ENCODE measurements at regions not wholly inside any gene's neighbourhood (a gene's known extent, or its start where the extent isn't known, plus 50 kb on each side); places are given as distances from the start of the nearest gene placed in this dataset.
A peak's percentile ranks its signal among the peaks of the same experiment; 100 is the strongest.

DNA sequence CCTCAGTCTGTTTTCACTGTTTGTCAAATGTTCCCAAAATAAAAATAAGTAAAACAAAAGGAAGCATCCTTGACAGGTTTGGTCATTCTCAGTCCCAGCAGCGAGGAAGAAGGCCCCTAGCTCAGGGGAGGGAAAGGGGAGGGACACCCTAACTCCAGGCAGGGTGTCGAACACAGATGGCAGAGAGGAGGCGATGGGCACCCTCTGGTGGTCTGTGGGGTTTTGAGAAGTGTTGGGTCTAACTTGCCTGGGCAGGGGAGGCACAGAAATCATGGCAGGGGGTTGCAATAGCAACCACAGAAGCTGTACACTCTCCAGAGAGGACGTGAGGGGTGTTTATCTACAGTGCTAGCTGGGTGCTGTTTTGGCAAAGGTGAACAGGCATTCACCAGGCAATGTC, 229.8 kb upstream of the SFRP2 start:
- peak; percentile 11 for DNase-seq (ENCODE audit: low read depth)
- no peak overlapping the region for H3K4me3 ChIP-seq (ENCODE audit: low read depth, low read length)
- no peak for TF ChIP-seq MYC (IDR thresholded peaks at IDR 0.05; ENCODE audit: low read depth, low read length)

DNA sequence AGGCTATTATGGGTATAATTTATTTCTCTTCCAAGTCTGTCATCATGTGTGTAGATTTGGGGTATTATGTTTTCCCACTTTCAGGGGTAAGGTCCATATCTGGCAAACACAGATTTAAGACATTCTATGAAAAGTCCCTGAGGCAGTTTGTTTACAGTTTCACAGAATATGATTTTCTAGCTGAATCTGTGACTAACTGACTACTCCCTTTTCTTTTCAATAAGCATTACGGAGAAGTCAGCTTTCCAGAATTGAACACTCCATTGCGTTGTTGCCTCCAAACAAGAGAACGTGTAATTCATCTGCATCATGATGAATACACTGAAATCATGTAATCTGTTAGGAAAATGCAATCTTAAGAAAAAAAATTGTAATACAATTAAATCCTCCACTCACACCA, 226.7 kb upstream of the SFRP2 start:
- H3K4me3 ChIP-seq (ENCODE audit: low read depth, low read length), result no peak overlapping the region
- TF ChIP-seq CTCF (IDR thresholded peaks at IDR 0.05; ENCODE audit: low read depth, low read length), result no peak
- no peak for TF ChIP-seq MYC (IDR thresholded peaks at IDR 0.05; ENCODE audit: low read depth, low read length)
- TF ChIP-seq POLR2A (IDR thresholded peaks at IDR 0.05; ENCODE audit: extremely low read depth, insufficient read length), result no peak
- TF ChIP-seq, protein P1, sequence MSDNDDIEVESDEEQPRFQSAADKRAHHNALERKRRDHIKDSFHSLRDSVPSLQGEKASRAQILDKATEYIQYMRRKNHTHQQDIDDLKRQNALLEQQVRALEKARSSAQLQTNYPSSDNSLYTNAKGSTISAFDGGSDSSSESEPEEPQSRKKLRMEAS (IDR thresholded peaks at IDR 0.05; ENCODE audit: low read depth, low read length), result no peak
- DNase-seq (ENCODE audit: low read depth), result no peak

DNA sequence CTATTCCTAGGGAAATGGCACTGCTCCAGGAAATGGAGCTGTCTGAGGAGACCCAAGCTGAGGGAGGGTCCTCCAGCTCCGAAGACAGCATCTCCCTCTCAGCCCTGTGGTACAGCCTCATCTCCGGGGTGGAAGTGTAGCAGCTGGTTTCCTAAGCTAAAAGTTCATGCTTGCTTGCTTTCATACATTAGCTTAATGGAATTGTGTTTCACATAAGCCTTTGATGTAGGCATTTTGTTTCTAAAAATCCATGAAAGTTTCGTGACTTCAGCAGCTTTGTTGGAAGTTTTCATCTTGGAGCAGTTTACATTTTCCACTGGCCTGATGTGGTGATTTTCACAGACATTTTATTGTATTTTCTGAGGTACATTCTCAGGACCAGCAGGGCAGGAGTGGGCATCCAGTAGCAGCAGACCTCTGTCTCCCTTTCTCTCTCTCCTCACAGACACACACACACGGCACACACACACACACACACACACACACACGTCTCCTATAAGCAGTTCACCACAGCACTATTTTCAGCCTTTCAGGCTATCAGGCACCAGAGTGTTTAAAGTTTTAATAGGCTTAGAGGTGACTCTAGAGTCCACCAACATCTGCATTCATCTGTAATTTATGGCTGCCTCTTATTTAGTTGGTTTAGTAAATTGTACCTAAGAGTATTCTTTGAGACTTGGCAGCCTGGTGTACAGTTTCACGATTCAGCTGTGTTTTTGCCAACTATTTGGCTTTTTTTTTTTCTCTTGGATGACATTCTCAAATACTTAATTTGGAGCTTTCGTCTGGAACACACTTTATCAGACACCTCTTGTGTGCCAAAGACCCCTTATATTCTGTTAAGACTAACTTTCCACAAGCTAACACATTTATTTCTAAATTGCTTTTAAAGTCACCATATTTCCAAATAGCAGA, 225.8 kb upstream of the SFRP2 start:
- TF ChIP-seq, protein P1 (IDR thresholded peaks at IDR 0.05; ENCODE audit: low read depth, low read length), result no peak
- TF ChIP-seq MYC (IDR thresholded peaks at IDR 0.05; ENCODE audit: low read depth, low read length) (no peak), POLR2A (IDR thresholded peaks at IDR 0.05; ENCODE audit: extremely low read depth, insufficient read length) (no peak), CTCF (IDR thresholded peaks at IDR 0.05; ENCODE audit: low read depth, low read length) (no peak)
- no peak overlapping the region for H3K4me3 ChIP-seq (ENCODE audit: low read depth, low read length)
- no peak for DNase-seq (ENCODE audit: low read depth)

- no peak for DNase-seq (ENCODE audit: low read depth)
- no peak overlapping the region for H3K4me3 ChIP-seq (ENCODE audit: low read depth, low read length)
- TF ChIP-seq, protein P1 (IDR thresholded peaks at IDR 0.05; ENCODE audit: low read depth, low read length), result no peak
- no peak for TF ChIP-seq MYC (IDR thresholded peaks at IDR 0.05; ENCODE audit: low read depth, low read length)
These were observed 224.7 kb upstream of the SFRP2 start for GRCh38 chr4:154013576-154013975.

DNA sequence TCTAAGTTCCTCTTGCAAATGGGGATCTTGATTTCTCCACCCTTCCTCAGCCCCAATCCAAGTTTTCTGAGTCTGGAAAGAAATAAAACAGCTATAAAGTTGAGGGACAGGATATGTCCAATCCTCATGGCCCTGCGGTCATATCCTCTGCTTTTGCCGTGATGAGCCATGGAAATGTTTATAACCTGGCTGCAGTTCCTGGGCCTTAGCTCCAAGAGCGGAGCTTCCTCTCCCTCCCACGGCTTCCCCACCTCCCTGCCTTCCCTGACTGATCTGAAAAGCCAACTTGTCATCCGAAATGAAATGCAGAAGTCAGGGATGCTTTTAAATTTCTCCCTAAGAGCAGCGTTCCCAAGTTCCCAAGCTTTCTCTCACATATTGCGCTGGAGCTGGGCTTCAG, 221.5 kb upstream of the SFRP2 start:
- DNase-seq (ENCODE audit: low read depth), result no peak
- TF ChIP-seq POLR2A (IDR thresholded peaks at IDR 0.05; ENCODE audit: extremely low read depth, insufficient read length), result no peak
- TF ChIP-seq, protein P1 (IDR thresholded peaks at IDR 0.05; ENCODE audit: low read depth, low read length), result no peak
- no peak for TF ChIP-seq MYC (IDR thresholded peaks at IDR 0.05; ENCODE audit: low read depth, low read length)
- H3K4me3 ChIP-seq (ENCODE audit: low read depth, low read length), result no peak overlapping the region

GRCh38 chr4:154009788-154010187, 220.9 kb upstream of the SFRP2 start:
- H3K4me3 ChIP-seq (ENCODE audit: low read depth, low read length), result no peak overlapping the region
- TF ChIP-seq, protein P1 (IDR thresholded peaks at IDR 0.05; ENCODE audit: low read depth, low read length), result no peak
- no peak for TF ChIP-seq POLR2A (IDR thresholded peaks at IDR 0.05; ENCODE audit: extremely low read depth, insufficient read length)
- TF ChIP-seq CTCF (IDR thresholded peaks at IDR 0.05; ENCODE audit: low read depth, low read length), result no peak
- TF ChIP-seq MYC (IDR thresholded peaks at IDR 0.05; ENCODE audit: low read depth, low read length), result no peak
- no peak for DNase-seq (ENCODE audit: low read depth)

GRCh38 chr4:154009191-154009590, 220.3 kb upstream of the SFRP2 start:
- TF ChIP-seq MYC (IDR thresholded peaks at IDR 0.05; ENCODE audit: low read depth, low read length), result no peak
- no peak for TF ChIP-seq POLR2A (IDR thresholded peaks at IDR 0.05; ENCODE audit: extremely low read depth, insufficient read length)
- TF ChIP-seq, protein P1 (IDR thresholded peaks at IDR 0.05; ENCODE audit: low read depth, low read length), result no peak
- DNase-seq (ENCODE audit: low read depth), result peak; percentile 24
- no peak overlapping the region for H3K4me3 ChIP-seq (ENCODE audit: low read depth, low read length)

All from NB4 (cell line).